WTC11 (cell line): ENCODE measurements at regions not wholly inside any gene's neighbourhood (a gene's known extent, or its start where the extent isn't known, plus 50 kb on each side); places are given as distances from the start of the nearest gene placed in this dataset.
"Not testable (repeated sequence)": the region's sequence is repeated elsewhere in the genome, so short reads cannot be mapped to it uniquely, and the experiment has no call there.

Source experiments
- ATAC-seq: fragments of 200-7000 bp; cut with Tn5 transposase; 2 replicates; pipeline ENCODE4 v1.10.0; 2021; ENCODE audit warnings: mild to moderate bottlenecking, moderate library complexity
- CTCF ChIA-PET: fragments of 300-600 bp; sonication (Branson Sonifier 250); formaldehyde crosslinking; loops from one replicate; lab custom pipeline; 2021; ENCODE audit warnings: antibody characterized with exemption; lab: Charles Lee
- POLR2A ChIA-PET: fragments of 350-600 bp; sonication (Branson Sonifier 250); formaldehyde crosslinking; loops from one replicate; lab custom pipeline; 2021; ENCODE audit warnings: antibody characterized with exemption; lab: Charles Lee
- DNase-seq: peaks from one replicate; pipeline ENCODE4 v3.0.0; 2021; ENCODE audit warnings: low spot score
- H3K27ac Mint-ChIP-seq: 2 replicates; pipeline ENCODE4 v1.8.0; 2021; ENCODE audit warnings: mixed read lengths
- H3K27me3 Mint-ChIP-seq: 2 replicates; pipeline ENCODE4 v1.8.0; 2021; ENCODE audit warnings: low read depth, mild to moderate bottlenecking, moderate library complexity, mixed read lengths
- H3K36me3 Mint-ChIP-seq: 2 replicates; pipeline ENCODE4 v1.8.0; 2021; ENCODE audit warnings: mixed read lengths
- H3K4me1 Mint-ChIP-seq: 2 replicates; pipeline ENCODE4 v1.8.0; 2022; ENCODE audit warnings: mixed read lengths
- H3K4me3 Mint-ChIP-seq: 2 replicates; pipeline ENCODE4 v1.8.0; 2021; ENCODE audit warnings: mild to moderate bottlenecking, moderate library complexity, mixed read lengths
- H3K9me3 Mint-ChIP-seq: 2 replicates; pipeline ENCODE4 v1.8.0; 2021; ENCODE audit warnings: mixed read lengths
- CBFB ChIP-seq: sonication (generic); formaldehyde crosslinking; IDR thresholded peaks from 2 replicates; pipeline ENCODE4 v1.8.1; 2022; ENCODE audit warnings: mild to moderate bottlenecking, low read depth, missing genetic modification reagents
- ELF4 ChIP-seq: sonication (generic); formaldehyde crosslinking; IDR thresholded peaks from 2 replicates; pipeline ENCODE4 v1.8.1; 2022; ENCODE audit warnings: low read depth, mild to moderate bottlenecking, moderate library complexity, missing genetic modification reagents
- EMX1 ChIP-seq: fragments of 250-450 bp; sonication (Bioruptor Pico); IDR thresholded peaks from 2 replicates; pipeline ENCODE4 v1.8.0; 2021; ENCODE audit warnings: mild to moderate bottlenecking
- ETV6 ChIP-seq: sonication (generic); formaldehyde crosslinking; IDR thresholded peaks from 2 replicates; pipeline ENCODE4 v1.8.1; 2022; ENCODE audit warnings: mild to moderate bottlenecking, missing genetic modification reagents
- FOXK1 ChIP-seq: sonication (generic); formaldehyde crosslinking; IDR thresholded peaks from 2 replicates; pipeline ENCODE4 v1.8.0; 2022; ENCODE audit warnings: mild to moderate bottlenecking, moderate library complexity, missing genetic modification reagents
- GABPB1 ChIP-seq: sonication (generic); formaldehyde crosslinking; IDR thresholded peaks from 2 replicates; pipeline ENCODE4 v1.8.1; 2023; ENCODE audit warnings: mild to moderate bottlenecking, missing genetic modification reagents
- MAX ChIP-seq: sonication (generic); formaldehyde crosslinking; IDR thresholded peaks from 2 replicates; pipeline ENCODE4 v1.8.0; 2022; ENCODE audit warnings: mild to moderate bottlenecking, missing genetic modification reagents
- MXD4 ChIP-seq: fragments of 250-450 bp; sonication (Bioruptor Pico); IDR thresholded peaks from 2 replicates; pipeline ENCODE4 v1.8.0; 2021; ENCODE audit warnings: mild to moderate bottlenecking, moderate library complexity, borderline replicate concordance
- NR1H2 ChIP-seq: sonication (generic); formaldehyde crosslinking; IDR thresholded peaks from 2 replicates; pipeline ENCODE4 v1.9.0; 2021; ENCODE audit warnings: mild to moderate bottlenecking, moderate library complexity, missing genetic modification reagents
- PRRX2 ChIP-seq: fragments of 250-450 bp; sonication (Bioruptor Pico); IDR thresholded peaks from 2 replicates; pipeline ENCODE4 v1.8.0; 2021; ENCODE audit warnings: mild to moderate bottlenecking
- SOX15 ChIP-seq: fragments of 250-450 bp; sonication (Bioruptor Pico); IDR thresholded peaks from 2 replicates; pipeline ENCODE4 v1.9.0; 2021; ENCODE audit warnings: mild to moderate bottlenecking
- SP1 ChIP-seq: sonication (generic); formaldehyde crosslinking; conservative IDR thresholded peaks from 2 replicates; pipeline ENCODE4 v1.8.1; 2022; ENCODE audit warnings: missing genetic modification reagents
- TEAD1 ChIP-seq: sonication (generic); formaldehyde crosslinking; IDR thresholded peaks from 2 replicates; pipeline ENCODE4 v1.8.0; 2022; ENCODE audit warnings: mild to moderate bottlenecking, missing genetic modification reagents
- TP53 ChIP-seq: sonication (generic); formaldehyde crosslinking; IDR thresholded peaks from 2 replicates; pipeline ENCODE4 v1.8.1; 2023; ENCODE audit warnings: mild to moderate bottlenecking, missing genetic modification reagents
- TF ChIP-seq, protein P1 (sequence below): sonication (generic); formaldehyde crosslinking; IDR thresholded peaks from 2 replicates; pipeline ENCODE4 v1.8.0; 2022; ENCODE audit warnings: missing genetic modification reagents
- TF ChIP-seq, protein P2 (sequence below): sonication (generic); formaldehyde crosslinking; IDR thresholded peaks from 2 replicates; pipeline ENCODE4 v1.8.0; 2022; ENCODE audit warnings: mild to moderate bottlenecking, missing genetic modification reagents
- TF ChIP-seq, protein P3 (sequence below): sonication (generic); formaldehyde crosslinking; IDR thresholded peaks from 2 replicates; pipeline ENCODE4 v1.8.0; 2023; ENCODE audit warnings: mild to moderate bottlenecking, missing genetic modification reagents

DNA sequence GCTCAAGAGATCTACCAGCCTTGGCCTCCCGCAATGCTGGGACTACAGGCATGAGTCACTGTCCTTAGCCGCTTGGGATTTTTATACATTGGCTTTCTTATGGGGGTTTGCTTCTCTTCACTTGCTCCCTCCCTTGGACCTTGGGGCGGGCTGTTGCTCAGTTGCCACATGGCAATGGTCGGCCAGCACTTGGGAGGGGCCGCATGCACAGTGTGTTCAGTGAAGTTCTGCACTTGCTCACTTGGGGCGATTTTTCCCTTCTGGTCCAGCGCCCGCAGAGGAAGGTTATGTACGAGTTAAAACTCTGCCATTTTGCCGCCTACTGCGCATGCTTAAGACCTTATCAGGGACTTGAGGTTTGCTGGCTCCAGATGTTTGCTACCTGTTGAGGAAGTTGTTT, 1367.6 kb upstream of the CDH8 start (continued):
- TF ChIP-seq MXD4 (CRISPR knock-in tag) (no peak), PRRX2 (CRISPR knock-in tag) (no peak)
- TF ChIP-seq, protein P1, sequence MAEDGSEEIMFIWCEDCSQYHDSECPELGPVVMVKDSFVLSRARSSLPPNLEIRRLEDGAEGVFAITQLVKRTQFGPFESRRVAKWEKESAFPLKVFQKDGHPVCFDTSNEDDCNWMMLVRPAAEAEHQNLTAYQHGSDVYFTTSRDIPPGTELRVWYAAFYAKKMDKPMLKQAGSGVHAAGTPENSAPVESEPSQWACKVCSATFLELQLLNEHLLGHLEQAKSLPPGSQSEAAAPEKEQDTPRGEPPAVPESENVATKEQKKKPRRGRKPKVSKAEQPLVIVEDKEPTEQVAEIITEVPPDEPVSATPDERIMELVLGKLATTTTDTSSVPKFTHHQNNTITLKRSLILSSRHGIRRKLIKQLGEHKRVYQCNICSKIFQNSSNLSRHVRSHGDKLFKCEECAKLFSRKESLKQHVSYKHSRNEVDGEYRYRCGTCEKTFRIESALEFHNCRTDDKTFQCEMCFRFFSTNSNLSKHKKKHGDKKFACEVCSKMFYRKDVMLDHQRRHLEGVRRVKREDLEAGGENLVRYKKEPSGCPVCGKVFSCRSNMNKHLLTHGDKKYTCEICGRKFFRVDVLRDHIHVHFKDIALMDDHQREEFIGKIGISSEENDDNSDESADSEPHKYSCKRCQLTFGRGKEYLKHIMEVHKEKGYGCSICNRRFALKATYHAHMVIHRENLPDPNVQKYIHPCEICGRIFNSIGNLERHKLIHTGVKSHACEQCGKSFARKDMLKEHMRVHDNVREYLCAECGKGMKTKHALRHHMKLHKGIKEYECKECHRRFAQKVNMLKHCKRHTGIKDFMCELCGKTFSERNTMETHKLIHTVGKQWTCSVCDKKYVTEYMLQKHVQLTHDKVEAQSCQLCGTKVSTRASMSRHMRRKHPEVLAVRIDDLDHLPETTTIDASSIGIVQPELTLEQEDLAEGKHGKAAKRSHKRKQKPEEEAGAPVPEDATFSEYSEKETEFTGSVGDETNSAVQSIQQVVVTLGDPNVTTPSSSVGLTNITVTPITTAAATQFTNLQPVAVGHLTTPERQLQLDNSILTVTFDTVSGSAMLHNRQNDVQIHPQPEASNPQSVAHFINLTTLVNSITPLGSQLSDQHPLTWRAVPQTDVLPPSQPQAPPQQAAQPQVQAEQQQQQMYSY (CRISPR knock-in tag) = no peak
- TF ChIP-seq, all 79 proteins: peak for 0

- H3K36me3 Mint-ChIP-seq, CTCF ChIA-PET, ATAC-seq, H3K27ac Mint-ChIP-seq, POLR2A ChIA-PET, H3K27me3 Mint-ChIP-seq, H3K9me3 Mint-ChIP-seq: not testable (repeated sequence)
- H3K4me1 Mint-ChIP-seq = peaks cover 11% of the 10 kb centered on the region
- 0 out of 2 replicates have a peak overlapping the region, but pooled peaks have one; percentile 4 for H3K4me3 Mint-ChIP-seq
- TF ChIP-seq FOXK1 (CRISPR knock-in tag) = 0 out of 2 replicates have a peak, but pooled peaks have one; percentile 22
- peak; percentile 69 for DNase-seq
Measured at GRCh38 chr16:63388277-63388676, 1352.0 kb upstream of the CDH8 start.

DNA sequence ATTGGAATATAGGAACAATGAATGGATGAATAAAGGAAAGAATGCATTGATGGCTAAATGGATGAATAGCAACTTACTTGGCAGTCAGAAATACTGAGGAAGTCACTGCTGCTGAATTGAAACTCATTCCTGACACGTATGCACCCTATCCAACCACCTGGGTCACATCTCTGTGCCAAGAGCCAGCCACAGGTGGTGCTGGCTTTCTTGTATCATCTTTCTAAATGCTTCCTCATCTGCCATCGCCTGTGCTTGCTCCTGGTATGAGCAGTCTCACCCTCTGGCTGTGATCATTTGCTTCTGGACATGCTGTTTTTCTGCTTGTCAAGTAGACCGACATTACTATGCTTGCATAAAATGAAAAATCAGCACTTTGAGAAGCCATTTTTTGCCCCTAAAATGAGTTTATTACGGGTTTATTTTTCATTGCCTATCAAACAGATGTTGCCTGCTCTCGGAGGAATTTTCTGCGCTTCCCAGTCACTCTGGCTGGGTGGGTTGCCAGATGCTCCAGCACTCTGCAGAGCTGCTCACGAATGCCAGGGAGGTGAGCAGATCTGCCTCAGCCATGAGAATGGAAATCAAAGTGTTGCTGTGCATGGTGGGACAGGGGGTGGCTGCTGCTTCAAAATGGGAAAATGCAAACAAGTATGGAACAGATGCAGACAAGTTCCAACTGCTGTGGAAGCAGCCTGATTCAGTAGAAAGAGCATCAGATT, 1349.6 kb upstream of the CDH8 start:
- no peaks in the 10 kb centered on the region for H3K36me3 Mint-ChIP-seq
- CTCF ChIA-PET = no interaction called here
- H3K27me3 Mint-ChIP-seq = no peaks in the 10 kb centered on the region
- no peak overlapping the region for H3K4me3 Mint-ChIP-seq
- no peak for TF ChIP-seq ELF4
- no peak for TF ChIP-seq NR1H2 (CRISPR knock-in tag)
- no peak overlapping the region for H3K27ac Mint-ChIP-seq
- POLR2A ChIA-PET = no interaction called here
- no peaks in the 10 kb centered on the region for H3K9me3 Mint-ChIP-seq
- H3K4me1 Mint-ChIP-seq = peaks cover 11% of the 10 kb centered on the region
- ATAC-seq = no peak; the same call in 1 of the 2 replicates
- no peak for DNase-seq

DNA sequence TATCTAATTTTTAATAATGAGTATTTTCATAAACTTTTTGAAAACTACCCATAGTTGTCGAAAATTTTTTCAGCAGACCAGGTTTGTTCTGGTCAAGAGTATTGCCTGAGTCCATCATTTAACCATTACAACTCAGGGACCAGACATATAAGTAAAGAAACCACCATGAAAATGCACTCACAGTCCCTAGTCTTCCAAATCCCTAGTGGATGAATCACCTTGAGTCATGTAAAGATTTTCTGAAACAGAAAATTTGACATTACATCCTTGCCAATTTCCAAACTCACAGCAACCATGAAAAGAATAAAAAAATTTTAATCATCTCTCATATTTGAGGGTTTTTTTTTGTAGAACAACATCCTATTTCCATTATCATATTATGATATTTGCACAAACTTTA, 1337.5 kb upstream of the CDH8 start:
- POLR2A ChIA-PET = no interaction called here
- no peak overlapping the region for H3K27ac Mint-ChIP-seq

More for the DNA sequence above, 1337.5 kb upstream of the CDH8 start:
- H3K9me3 Mint-ChIP-seq = peaks cover 14% of the 10 kb centered on the region
- H3K4me3 Mint-ChIP-seq = no peak overlapping the region
- peaks cover 33% of the 10 kb centered on the region for H3K4me1 Mint-ChIP-seq
- no peak for DNase-seq
- H3K36me3 Mint-ChIP-seq = 0 out of 2 replicates have a peak, but pooled peaks cover 3% of the 10 kb centered on the region
- CTCF ChIA-PET = no interaction called here
- no peak for ATAC-seq
- TF ChIP-seq TP53 (CRISPR knock-in tag) (no peak), SP1 (CRISPR knock-in tag) (no peak), EMX1 (CRISPR knock-in tag) (no peak), ETV6 (no peak), TEAD1 (CRISPR knock-in tag) (no peak), MAX (CRISPR knock-in tag) (no peak), CBFB (CRISPR knock-in tag) (no peak), SOX15 (CRISPR knock-in tag) (no peak), GABPB1 (CRISPR knock-in tag) (no peak)
- TF ChIP-seq, protein P2, sequence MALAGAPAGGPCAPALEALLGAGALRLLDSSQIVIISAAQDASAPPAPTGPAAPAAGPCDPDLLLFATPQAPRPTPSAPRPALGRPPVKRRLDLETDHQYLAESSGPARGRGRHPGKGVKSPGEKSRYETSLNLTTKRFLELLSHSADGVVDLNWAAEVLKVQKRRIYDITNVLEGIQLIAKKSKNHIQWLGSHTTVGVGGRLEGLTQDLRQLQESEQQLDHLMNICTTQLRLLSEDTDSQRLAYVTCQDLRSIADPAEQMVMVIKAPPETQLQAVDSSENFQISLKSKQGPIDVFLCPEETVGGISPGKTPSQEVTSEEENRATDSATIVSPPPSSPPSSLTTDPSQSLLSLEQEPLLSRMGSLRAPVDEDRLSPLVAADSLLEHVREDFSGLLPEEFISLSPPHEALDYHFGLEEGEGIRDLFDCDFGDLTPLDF (CRISPR knock-in tag) = no peak
- TF ChIP-seq, protein P3, sequence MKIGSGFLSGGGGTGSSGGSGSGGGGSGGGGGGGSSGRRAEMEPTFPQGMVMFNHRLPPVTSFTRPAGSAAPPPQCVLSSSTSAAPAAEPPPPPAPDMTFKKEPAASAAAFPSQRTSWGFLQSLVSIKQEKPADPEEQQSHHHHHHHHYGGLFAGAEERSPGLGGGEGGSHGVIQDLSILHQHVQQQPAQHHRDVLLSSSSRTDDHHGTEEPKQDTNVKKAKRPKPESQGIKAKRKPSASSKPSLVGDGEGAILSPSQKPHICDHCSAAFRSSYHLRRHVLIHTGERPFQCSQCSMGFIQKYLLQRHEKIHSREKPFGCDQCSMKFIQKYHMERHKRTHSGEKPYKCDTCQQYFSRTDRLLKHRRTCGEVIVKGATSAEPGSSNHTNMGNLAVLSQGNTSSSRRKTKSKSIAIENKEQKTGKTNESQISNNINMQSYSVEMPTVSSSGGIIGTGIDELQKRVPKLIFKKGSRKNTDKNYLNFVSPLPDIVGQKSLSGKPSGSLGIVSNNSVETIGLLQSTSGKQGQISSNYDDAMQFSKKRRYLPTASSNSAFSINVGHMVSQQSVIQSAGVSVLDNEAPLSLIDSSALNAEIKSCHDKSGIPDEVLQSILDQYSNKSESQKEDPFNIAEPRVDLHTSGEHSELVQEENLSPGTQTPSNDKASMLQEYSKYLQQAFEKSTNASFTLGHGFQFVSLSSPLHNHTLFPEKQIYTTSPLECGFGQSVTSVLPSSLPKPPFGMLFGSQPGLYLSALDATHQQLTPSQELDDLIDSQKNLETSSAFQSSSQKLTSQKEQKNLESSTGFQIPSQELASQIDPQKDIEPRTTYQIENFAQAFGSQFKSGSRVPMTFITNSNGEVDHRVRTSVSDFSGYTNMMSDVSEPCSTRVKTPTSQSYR (CRISPR knock-in tag) = no peak
- H3K27me3 Mint-ChIP-seq = no peaks in the 10 kb centered on the region; the same call in 1 of the 2 replicates
